GM10266 (cell line): ENCODE measurements at regions not wholly inside any gene's neighbourhood (a gene's known extent, or its start where the extent isn't known, plus 50 kb on each side); places are given as distances from the start of the nearest gene placed in this dataset.

ENCODE experiments used
- DNase-seq: peaks from one replicate; pipeline ENCODE4 v3.0.0; 2012; ENCODE audit errors: extremely low spot score
- CTCF ChIP-seq: IDR thresholded peaks from 2 replicates; pipeline ENCODE4 v1.5.1; 2012; ENCODE audit warnings: mild to moderate bottlenecking, low read depth; ENCODE audit not compliant: control insufficient read depth, insufficient read depth; ENCODE audit errors: missing control alignments

DNA sequence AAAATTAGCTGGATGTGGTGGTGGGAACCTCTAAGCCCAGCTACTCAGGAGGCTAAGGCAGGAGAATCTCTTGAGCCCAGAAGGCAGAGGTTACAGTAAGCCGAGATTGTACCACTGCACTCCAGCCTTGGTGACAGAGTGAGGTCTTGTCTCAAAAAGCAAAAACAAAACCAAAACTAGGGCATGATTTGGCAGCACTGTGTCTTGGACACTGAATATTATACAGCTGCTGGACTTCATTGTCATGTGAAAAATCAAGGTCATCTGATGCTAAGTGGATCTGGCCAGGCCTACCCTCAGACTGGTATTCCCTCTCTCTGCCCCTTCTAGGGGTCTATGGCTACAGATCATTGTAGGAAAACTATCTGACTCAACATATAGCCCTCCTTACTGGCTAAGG is 55.2 kb upstream of the MRPS6 start:
- DNase-seq = no peak
- no peak for TF ChIP-seq CTCF

- no peak for DNase-seq
- TF ChIP-seq CTCF = no peak
These were observed 56.1 kb upstream of the MRPS6 start for GRCh38 chr21:34017039-34017961.

- DNase-seq = no peak
- TF ChIP-seq CTCF = no peak
These were observed 60.7 kb upstream of the MRPS6 start for GRCh38 chr21:34012640-34013039.

GRCh38 chr21:34011660-34012059 is 61.7 kb upstream of the MRPS6 start:
- TF ChIP-seq CTCF = no peak
- DNase-seq = no peak

DNA sequence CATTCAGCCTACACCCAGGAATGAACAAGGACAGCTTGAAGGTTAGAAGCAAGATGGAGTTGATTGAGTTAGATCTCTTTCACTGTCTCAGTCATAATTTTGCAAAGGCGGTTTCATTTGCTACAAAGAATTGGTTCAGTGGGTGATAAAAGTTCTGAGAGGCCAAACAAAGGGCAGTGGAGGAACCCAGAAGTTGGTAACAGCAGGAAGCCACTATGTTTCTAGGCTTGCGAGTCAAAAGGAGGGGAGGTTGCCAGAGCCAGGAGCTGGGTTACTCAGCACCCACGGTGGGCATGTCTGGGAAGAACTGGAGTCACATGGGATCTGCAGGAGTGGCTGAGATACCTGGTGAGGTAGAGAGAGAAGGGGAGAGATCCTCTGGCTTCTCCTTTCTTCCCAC is 64.2 kb upstream of the MRPS6 start:
- TF ChIP-seq CTCF = no peak
- no peak for DNase-seq

- no peak for TF ChIP-seq CTCF
- DNase-seq = no peak
These were observed 64.8 kb upstream of the MRPS6 start for GRCh38 chr21:34008618-34009017.

DNA sequence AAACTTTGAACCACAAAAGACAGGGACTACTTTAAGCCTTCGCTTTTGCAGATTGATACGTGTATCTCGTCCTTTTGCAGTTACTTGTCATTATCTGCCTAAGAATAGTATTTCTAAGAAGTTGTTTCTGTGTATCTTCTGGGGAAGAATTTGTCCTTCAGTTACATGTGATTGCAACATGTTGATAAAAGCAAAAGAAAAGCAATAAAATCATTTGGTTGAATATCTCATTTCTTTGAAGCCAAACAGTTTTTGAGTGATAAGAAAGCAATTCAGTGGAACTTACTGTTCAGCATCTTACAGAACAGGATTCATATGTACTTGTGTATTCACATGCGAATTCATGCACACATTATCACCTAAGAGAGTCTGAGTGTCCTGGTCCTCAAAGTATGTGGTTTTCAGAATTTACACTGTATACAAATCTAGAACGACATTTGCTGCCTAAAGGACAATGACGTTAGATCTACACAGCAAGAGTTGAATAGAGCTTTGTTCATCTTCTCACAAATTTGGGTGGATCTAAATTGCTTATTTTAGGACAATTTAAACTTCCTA is 66.7 kb upstream of the MRPS6 start:
- DNase-seq = no peak

More for the DNA sequence above, 66.7 kb upstream of the MRPS6 start:
- no peak for TF ChIP-seq CTCF
